ENCODE measurements at regions not wholly inside any gene's neighbourhood (a gene's known extent, or its start where the extent isn't known, plus 50 kb on each side); places are given as distances from the start of the nearest gene placed in this dataset.

DNA sequence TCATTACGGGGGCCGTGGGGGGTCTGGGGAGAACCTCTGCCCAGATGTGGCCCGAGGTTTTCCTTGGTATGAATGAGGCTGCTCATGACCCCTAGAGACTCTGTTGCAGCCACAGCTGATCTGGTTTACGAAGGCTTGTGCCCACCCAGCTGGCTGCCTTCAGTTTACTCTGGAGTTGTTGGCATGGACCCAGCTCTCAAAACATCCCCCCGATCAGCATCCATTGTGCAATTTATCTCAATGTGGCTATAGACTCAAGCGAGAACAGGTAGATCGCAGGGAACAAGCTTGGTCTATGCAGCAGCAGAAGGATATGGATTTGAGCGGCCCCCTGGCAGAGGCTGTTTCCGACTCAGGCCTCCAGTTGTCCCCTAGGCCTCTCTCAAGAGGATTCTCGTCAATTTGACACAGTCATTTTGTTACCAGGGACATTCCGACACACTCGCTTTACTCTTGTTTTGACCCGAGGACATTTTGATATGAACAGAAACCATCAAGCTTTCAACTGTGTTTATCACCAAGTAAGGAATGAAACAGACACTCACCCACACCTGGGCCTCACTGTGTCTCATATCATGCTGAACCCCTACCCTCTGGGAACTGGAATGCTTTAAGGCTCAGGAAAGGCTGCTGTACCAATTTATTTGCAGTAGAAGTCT, 161.5 kb downstream of the KATNAL1 start:
- no peak for TF ChIP-seq POLR2A (IDR thresholded peaks at IDR 0.05)
- TF ChIP-seq, protein P1, sequence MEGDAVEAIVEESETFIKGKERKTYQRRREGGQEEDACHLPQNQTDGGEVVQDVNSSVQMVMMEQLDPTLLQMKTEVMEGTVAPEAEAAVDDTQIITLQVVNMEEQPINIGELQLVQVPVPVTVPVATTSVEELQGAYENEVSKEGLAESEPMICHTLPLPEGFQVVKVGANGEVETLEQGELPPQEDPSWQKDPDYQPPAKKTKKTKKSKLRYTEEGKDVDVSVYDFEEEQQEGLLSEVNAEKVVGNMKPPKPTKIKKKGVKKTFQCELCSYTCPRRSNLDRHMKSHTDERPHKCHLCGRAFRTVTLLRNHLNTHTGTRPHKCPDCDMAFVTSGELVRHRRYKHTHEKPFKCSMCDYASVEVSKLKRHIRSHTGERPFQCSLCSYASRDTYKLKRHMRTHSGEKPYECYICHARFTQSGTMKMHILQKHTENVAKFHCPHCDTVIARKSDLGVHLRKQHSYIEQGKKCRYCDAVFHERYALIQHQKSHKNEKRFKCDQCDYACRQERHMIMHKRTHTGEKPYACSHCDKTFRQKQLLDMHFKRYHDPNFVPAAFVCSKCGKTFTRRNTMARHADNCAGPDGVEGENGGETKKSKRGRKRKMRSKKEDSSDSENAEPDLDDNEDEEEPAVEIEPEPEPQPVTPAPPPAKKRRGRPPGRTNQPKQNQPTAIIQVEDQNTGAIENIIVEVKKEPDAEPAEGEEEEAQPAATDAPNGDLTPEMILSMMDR (IDR thresholded peaks at IDR 0.05): no peak
